AG10803 (cell line): ENCODE measurements at regions not wholly inside any gene's neighbourhood (a gene's known extent, or its start where the extent isn't known, plus 50 kb on each side); places are given as distances from the start of the nearest gene placed in this dataset.

Experiments used
- DNase-seq: peaks from one replicate; pipeline ENCODE4 v3.0.0; 2010; ENCODE audit warnings: low read depth
- H3K4me3 ChIP-seq: 2 replicates; pipeline ENCODE4 v1.5.1; 2011; ENCODE audit warnings: mild to moderate bottlenecking, low read length, control low read depth
- TF ChIP-seq, protein P1 (sequence below): conservative IDR thresholded peaks from 2 replicates; pipeline ENCODE4 v1.5.1; 2011; ENCODE audit warnings: mild to moderate bottlenecking, low read length, control low read depth, inconsistent platforms

GRCh38 chr3:59519094-59519493, 469.3 kb upstream of the CFAP20DC start:
- no peak for DNase-seq
- H3K4me3 ChIP-seq: no peak overlapping the region
- TF ChIP-seq, protein P1, sequence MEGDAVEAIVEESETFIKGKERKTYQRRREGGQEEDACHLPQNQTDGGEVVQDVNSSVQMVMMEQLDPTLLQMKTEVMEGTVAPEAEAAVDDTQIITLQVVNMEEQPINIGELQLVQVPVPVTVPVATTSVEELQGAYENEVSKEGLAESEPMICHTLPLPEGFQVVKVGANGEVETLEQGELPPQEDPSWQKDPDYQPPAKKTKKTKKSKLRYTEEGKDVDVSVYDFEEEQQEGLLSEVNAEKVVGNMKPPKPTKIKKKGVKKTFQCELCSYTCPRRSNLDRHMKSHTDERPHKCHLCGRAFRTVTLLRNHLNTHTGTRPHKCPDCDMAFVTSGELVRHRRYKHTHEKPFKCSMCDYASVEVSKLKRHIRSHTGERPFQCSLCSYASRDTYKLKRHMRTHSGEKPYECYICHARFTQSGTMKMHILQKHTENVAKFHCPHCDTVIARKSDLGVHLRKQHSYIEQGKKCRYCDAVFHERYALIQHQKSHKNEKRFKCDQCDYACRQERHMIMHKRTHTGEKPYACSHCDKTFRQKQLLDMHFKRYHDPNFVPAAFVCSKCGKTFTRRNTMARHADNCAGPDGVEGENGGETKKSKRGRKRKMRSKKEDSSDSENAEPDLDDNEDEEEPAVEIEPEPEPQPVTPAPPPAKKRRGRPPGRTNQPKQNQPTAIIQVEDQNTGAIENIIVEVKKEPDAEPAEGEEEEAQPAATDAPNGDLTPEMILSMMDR: no peak

- no peak overlapping the region for H3K4me3 ChIP-seq
- no peak for DNase-seq
- TF ChIP-seq, protein P1: no peak
These were observed 468.6 kb upstream of the CFAP20DC start for GRCh38 chr3:59518283-59519055.

DNA sequence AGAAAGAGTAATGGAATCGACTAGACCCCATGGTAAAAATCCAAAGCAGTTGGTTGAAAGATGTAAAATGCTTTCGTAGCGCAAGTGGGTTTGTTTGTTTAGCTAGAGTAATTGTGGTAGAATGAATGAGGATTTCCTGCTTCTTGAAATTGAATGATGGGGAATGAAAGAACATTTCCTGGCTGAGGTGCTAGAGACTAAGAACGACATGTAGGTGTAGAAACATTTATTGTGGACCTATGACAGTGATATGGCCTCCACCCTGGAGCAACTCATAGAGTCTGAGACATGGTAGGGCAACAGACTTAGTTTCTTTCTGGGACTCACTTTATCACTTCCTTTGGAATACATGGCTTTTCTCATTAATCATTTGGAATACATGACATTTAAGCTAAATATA, 467.6 kb upstream of the CFAP20DC start:
- DNase-seq: no peak
- H3K4me3 ChIP-seq: no peak overlapping the region
- TF ChIP-seq, protein P1: no peak

GRCh38 chr3:59515966-59516365, 466.1 kb upstream of the CFAP20DC start:
- TF ChIP-seq, protein P1: no peak
- H3K4me3 ChIP-seq: no peak overlapping the region
- DNase-seq: no peak

DNA sequence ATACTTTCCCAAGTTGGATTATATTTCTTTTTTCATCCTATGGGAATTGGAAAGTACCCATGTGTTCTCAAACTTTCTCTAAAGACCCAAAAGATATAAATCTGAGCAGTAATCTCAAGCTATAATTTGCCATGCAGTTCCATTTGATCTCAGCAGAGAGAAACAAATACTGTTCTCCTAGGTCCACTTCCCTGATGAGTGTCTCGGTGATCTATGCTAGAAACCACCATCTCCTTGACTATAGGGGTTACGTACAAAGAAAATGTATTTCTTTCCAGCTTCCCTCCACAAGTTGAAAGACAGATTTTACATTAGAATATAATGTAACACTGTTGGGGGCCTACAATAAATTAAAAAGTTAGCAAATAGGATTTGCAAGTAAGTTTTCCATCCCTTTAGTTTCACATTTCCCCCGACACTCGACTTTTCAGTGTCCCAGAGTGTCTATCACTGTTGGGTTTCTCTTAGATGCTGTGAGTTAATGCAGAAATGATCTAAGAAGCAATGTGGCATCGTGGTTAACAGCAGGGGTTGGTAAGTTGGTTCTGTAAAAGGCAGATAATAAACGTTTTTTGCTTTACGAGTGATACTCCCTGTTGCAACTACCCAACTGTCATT, 465.1 kb upstream of the CFAP20DC start:
- H3K4me3 ChIP-seq: no peak overlapping the region
- DNase-seq: no peak
- TF ChIP-seq, protein P1: no peak

- no peak for DNase-seq
- TF ChIP-seq, protein P1: no peak
These were observed 463.7 kb upstream of the CFAP20DC start for GRCh38 chr3:59513570-59513969.

GRCh38 chr3:59512066-59512465, 462.2 kb upstream of the CFAP20DC start:
- TF ChIP-seq, protein P1: no peak

More at GRCh38 chr3:59513570-59513969, 463.7 kb upstream of the CFAP20DC start:
- H3K4me3 ChIP-seq: no peak overlapping the region

More at GRCh38 chr3:59512066-59512465, 462.2 kb upstream of the CFAP20DC start:
- no peak overlapping the region for H3K4me3 ChIP-seq
- no peak for DNase-seq
